GM12873 (cell line): ENCODE measurements at regions not wholly inside any gene's neighbourhood (a gene's known extent, or its start where the extent isn't known, plus 50 kb on each side); places are given as distances from the start of the nearest gene placed in this dataset.

Source experiments
- TF ChIP-seq, protein P1 (sequence below): IDR thresholded peaks from 2 replicates; pipeline ENCODE4 v1.5.1; 2012; ENCODE audit warnings: low read depth, mild to moderate bottlenecking, moderate library complexity, low read length, control low read depth; ENCODE audit not compliant: insufficient read depth; ENCODE audit errors: missing control alignments

DNA sequence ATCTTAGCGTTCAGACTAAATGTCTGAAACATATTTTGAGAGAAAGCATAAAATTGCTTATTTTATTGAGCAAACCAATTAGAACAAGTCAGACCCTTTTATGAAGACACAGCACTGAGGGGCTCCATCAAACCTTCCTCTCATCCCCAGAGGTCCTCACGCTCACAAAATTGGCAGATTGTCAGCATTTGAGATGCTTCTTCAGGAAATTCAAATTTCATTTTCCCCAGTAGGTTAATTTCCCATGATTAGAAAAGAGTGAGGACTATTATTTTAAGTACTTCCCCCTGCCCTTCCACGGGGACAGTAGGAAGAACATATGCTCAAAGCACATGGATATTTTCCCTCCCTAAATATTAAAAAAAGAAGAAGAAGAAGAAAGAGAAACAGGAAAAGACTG is 851.8 kb downstream of the BRD1 start:
- TF ChIP-seq, protein P1, sequence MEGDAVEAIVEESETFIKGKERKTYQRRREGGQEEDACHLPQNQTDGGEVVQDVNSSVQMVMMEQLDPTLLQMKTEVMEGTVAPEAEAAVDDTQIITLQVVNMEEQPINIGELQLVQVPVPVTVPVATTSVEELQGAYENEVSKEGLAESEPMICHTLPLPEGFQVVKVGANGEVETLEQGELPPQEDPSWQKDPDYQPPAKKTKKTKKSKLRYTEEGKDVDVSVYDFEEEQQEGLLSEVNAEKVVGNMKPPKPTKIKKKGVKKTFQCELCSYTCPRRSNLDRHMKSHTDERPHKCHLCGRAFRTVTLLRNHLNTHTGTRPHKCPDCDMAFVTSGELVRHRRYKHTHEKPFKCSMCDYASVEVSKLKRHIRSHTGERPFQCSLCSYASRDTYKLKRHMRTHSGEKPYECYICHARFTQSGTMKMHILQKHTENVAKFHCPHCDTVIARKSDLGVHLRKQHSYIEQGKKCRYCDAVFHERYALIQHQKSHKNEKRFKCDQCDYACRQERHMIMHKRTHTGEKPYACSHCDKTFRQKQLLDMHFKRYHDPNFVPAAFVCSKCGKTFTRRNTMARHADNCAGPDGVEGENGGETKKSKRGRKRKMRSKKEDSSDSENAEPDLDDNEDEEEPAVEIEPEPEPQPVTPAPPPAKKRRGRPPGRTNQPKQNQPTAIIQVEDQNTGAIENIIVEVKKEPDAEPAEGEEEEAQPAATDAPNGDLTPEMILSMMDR: no peak

DNA sequence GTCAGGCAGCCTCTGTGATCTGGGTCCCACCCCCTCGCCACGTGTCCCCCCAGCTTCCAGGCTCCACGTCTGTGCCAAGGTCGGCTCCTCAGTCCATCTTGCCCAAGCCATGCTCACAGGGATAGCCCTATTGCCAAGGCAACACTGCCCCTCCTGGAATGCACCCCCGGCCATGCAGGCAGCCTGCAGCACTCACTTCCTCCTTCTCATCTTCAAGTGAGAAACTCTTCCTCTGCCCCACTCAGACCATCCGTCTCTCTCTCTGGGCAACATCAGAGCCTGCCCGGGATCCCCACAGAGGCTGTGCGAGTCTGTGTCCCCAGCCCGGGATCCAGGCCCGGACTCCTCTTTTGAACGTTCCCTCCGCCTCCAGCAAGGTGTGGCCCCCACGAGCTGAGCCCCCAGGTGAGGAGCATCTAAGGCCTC is 852.3 kb downstream of the BRD1 start:
- TF ChIP-seq, protein P1: no peak

DNA sequence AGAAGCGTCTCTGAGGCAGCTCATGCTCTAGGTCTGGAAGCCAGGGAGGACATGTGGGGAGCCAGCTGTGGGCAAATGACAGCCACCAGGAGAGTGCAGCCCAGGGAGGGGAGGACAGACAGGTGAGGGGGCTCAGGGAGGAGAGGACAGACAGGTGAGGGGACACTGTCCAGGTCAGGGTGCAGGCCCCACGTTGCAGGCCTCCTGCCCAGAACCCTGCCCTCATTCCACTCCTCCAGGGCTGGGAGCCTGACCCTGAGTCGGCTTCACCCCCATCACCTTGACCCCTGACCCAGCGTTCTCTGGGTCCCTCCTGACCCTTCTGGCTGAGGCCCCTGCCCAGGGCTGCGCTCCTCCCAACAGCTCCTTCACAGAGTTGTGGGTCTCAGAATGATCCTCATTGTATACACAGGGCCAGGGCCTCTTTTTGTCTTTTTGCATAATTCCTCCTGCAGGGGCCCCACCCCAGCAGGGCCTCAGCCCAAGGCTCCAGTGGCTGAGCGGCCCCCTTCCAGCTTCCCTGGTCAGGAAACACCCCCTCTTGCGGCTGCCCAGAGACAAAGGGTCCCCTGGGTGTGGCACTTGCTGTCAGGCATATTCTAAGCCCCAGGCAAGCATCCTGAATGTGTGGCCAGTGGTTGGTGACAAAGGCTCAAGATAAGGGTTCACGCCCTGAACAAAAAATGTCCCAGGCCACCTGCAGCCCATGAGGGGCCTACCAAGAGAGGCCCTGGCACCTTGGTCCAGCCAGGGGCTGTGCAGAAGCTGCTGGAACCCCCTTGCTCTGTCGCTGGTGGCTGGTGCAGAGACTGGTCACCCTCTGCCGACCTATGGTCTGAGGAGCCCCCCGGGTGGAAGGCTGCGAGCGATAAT is 853.0 kb downstream of the BRD1 start:
- TF ChIP-seq, protein P1: no peak

DNA sequence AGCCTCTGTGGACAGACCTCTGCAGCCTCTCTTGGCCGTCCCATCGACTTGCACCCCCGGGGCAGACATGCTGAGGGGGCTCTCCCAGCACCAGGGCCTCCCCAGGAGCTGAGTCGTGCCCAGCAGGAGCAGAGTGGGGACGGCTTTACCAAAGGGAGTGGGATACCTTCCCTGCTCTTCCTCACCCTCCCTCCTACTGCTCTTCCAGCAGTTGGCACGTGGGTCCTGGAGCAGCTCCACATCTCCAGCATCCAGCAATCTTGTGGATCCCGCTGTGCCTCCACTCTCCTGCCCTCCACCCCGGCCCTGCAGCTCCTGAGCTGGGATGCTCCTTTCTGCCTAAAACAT is 854.0 kb downstream of the BRD1 start:
- TF ChIP-seq, protein P1: no peak

DNA sequence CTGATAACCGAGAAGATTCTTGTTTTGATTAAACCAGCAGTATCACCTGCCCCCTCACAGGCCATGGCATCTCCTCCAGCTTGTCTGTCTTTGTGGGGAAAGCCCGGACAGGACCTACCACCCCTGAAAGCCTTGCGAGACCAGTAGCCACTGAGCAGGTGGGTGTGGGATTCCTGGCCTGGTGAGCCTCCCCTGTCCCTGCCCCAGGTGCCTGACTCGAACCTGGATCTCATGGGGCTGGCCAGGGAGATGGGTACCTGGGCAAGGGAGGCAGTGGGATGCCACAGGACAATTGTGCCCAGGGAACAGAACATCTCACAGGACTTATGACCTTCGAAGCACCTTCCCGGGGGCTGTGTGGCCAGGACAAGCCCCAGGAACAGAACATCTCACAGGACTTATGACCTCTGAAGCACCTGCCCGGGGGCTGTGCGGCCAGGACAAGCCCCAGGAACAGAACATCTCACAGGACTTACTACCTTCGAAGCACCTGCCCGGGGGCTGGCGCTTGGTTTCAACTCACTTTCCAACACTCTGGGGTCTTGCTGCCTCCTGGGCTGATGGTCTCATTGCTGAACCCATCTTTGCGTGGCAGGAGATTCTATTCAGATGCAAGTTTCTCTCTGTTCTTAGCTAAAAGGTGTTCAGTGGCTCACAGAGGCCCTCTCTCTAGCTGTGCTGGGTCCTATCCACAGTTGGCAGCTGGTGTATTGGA is 854.5 kb downstream of the BRD1 start:
- TF ChIP-seq, protein P1: no peak

DNA sequence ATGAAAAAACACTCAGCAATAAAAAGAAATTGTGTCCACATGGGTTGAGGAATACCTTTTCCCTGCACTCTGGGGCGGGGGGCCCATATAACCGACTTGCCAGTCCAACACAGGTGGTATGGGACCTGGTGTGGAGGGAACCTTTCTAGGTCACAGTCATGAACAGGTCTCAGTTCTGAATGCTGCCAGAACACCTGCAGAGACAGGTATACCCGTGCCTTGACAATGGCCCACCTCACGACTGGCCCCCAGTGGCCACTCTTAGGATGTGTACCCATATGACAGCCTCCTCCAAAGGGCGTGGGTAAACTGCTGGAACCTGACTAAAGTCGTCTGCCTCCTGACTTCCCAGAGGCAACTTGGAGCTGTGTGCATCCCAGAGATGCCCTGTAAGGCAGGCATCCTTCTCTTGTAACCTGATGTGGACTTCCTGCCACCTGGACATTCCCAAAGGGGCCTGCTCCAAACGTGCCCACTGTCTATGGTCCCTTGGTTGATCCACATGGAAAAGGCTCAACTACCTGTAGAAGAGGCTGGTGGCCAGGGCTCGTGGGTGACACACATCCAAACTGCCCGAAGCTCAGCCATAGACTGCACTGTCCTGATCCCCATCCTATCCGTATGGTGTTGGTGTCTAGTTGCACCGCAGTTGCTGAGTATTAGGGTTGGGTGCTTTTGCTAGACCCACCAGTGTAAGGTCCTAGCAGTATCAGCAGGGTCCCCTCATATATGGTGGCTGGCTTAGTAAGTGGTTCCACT is 859.3 kb downstream of the BRD1 start:
- TF ChIP-seq, protein P1: peak; percentile 32

DNA sequence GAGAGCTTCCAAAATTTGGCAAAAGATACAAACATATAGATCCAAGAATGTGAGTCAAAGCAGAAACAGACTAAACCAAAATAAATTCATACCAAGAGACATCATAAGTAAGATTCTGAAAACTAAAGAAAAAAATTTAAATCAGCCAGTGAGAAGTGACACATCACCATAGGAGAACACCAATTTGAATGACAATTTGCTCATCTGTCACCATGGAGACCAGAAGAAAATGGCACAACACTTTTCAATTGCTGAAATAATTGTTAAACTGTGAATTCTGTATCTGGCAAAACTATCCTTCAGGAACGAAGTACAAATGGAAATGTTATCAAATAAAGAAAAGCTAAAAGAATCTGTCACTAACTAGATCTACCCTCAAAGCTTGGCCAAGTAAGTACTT is 864.3 kb downstream of the BRD1 start:
- TF ChIP-seq, protein P1: no peak
